ENCODE measurements at regions not wholly inside any gene's neighbourhood (a gene's known extent, or its start where the extent isn't known, plus 50 kb on each side); places are given as distances from the start of the nearest gene placed in this dataset.

GRCh38 chr2:226074391-226074790 lies 674.9 kb downstream of the NYAP2 start:
- TF ChIP-seq TAF1 (IDR thresholded peaks at IDR 0.05; ENCODE audit: borderline replicate concordance, low read depth, low read length) (no peak), POLR2AphosphoS5 (IDR thresholded peaks at IDR 0.05; ENCODE audit: low read depth, low read length) (no peak), POLR2A (IDR thresholded peaks at IDR 0.05; ENCODE audit: low read depth, low read length) (no peak)
- FAIRE-seq (no peak), DNase-seq (ENCODE audit: insufficient read length) (no peak)

DNA sequence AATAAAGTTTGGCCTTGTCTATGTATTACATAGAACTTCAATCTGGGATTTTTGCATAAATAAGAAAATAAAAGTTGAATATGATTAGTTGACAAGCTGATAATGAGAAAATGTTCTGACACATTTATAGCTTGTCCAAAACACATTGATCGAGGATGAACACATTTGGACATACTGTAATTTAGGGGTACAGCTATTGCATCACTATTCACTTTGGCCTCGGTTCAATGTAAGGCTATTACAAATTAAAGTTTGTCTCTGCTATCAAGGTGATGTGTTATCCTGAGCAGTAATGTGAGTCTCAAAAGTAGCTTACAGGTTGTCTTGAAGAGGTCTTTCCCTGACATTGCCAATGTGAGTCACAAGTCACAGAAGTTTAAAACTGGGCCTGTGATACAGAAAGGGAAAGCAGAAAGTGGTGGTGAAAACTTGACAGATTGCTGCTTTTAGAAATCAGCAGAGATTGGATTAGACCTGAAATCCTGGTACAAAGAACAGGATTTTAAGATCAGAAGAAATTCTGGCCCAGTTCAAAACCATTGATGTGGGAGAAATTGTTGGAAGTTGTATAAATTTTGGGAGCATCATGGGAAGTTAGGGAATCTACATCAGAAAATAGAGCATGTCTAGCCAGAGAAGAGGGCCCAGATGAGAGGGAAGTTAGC lies 674.1 kb downstream of the NYAP2 start:
- FAIRE-seq (no peak), DNase-seq (ENCODE audit: insufficient read length) (no peak)
- TF ChIP-seq TAF1 (IDR thresholded peaks at IDR 0.05; ENCODE audit: borderline replicate concordance, low read depth, low read length) (no peak), POLR2AphosphoS5 (IDR thresholded peaks at IDR 0.05; ENCODE audit: low read depth, low read length) (no peak), POLR2A (IDR thresholded peaks at IDR 0.05; ENCODE audit: low read depth, low read length) (no peak)

DNA sequence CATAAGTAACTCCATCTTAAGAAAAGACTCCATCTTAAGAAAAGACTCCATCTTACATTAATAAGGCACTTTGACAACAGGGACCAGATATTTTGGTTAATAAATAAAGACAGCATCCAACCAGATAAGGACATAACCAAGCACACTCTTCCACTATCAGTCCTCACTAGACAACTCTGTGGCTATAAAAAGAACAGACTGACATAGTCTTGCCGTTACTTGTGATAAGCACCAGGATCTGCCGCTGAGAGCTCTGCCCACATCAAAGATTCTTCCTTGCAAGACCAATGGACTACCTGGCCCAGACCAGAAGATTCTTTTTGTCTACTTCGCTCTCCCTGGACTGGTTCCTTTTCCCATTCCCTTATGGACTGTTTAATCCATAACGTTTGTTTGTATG lies 667.4 kb downstream of the NYAP2 start:
- DNase-seq (ENCODE audit: insufficient read length) (no peak), FAIRE-seq (no peak)
- TF ChIP-seq TAF1 (IDR thresholded peaks at IDR 0.05; ENCODE audit: borderline replicate concordance, low read depth, low read length) (no peak), POLR2A (IDR thresholded peaks at IDR 0.05; ENCODE audit: low read depth, low read length) (no peak), POLR2AphosphoS5 (IDR thresholded peaks at IDR 0.05; ENCODE audit: low read depth, low read length) (no peak)

DNA sequence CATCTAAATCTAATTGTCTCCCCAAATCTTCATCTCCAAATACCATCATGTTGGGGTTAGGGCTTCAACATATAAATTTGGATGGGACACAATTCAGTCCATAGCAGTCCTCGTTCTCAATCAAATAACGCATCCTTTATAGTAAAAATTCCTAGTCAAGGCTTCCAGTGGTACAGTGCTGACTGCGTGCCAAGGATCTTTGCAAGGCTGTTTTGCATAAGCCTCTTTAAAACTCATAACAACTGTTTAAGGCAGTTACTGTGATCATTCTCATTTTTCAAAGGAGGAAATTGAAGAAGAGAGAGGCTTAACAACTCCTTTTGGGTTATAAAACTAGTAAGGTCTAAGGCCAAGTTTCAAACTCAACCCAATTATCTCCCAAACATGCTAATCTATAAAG lies 666.9 kb downstream of the NYAP2 start:
- DNase-seq (ENCODE audit: insufficient read length) (no peak), FAIRE-seq (no peak)
- TF ChIP-seq POLR2A (IDR thresholded peaks at IDR 0.05; ENCODE audit: low read depth, low read length) (no peak), POLR2AphosphoS5 (IDR thresholded peaks at IDR 0.05; ENCODE audit: low read depth, low read length) (no peak), TAF1 (IDR thresholded peaks at IDR 0.05; ENCODE audit: borderline replicate concordance, low read depth, low read length) (no peak)

GRCh38 chr2:226064932-226065570 lies 665.5 kb downstream of the NYAP2 start:
- FAIRE-seq (no peak), DNase-seq (ENCODE audit: insufficient read length) (no peak)
- TF ChIP-seq TAF1 (IDR thresholded peaks at IDR 0.05; ENCODE audit: borderline replicate concordance, low read depth, low read length) (no peak), POLR2AphosphoS5 (IDR thresholded peaks at IDR 0.05; ENCODE audit: low read depth, low read length) (no peak), POLR2A (IDR thresholded peaks at IDR 0.05; ENCODE audit: low read depth, low read length) (no peak)

DNA sequence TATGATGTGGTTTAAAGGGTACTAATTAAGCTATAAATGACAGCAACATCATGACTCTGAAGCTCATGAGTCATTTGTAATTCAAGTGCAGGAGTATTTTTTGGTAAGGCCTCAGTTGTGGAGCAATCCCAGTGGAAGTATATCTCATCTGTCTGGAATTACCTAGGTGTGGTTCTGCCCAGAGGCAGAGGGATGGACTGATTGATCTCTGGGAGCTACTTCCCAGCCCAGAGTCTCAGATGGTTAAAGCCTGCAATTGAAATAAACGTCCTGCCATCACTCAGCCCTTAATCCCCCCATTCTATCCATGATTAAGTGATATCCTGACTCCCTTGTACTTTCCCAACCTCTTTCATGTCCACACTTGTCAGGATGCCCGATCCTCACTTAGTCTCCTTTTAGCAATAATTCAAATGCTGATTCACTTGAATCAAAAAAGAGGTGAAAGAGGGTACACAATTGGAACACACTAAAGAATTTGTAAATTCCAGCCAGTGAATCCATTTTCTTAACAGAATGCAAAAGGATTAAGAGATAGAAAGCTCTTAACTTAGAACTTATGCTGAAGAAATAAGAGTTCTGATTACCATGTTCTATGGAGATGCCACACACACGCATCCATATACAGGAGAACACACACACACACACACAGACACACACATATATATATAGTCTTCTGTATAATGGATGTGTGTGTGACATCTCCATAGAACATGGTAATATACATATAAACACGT lies 664.4 kb downstream of the NYAP2 start:
- FAIRE-seq (no peak), DNase-seq (ENCODE audit: insufficient read length) (no peak)
- no peak for TF ChIP-seq POLR2AphosphoS5 (IDR thresholded peaks at IDR 0.05; ENCODE audit: low read depth, low read length)
- TF ChIP-seq TAF1 (IDR thresholded peaks at IDR 0.05; ENCODE audit: borderline replicate concordance, low read depth, low read length), result no peak
- TF ChIP-seq POLR2A (IDR thresholded peaks at IDR 0.05; ENCODE audit: low read depth, low read length), result no peak

DNA sequence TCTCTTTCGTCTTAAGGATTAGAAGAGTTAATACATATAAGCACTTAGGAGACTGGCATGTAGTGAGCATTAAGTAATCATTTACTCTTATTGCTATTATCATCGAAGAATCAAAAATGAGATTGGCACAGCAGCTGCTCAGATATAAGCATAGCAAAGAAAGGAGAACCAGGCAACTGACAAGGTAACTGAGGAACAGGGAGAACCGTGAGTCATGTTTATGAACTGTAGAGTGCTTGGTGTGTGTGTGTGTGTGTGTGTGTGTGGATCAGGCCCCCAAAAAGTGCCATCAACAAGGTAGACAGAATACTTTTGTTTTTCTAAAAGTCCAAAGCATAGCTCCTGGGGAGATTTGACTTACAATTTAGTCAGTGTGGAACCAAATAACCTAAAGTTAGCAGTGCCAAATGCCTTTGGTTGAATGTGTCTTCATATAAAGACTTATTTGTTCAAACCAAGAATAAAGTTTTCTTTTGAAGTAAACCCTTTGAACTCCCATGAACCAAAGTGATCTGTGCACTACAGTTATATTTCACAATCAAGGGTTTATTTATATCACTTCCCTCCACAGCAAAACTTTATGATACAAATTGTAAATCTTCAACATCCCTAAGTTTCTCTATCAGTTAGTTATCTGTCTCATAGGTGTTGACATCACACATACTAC lies 660.6 kb downstream of the NYAP2 start:
- TF ChIP-seq POLR2A (IDR thresholded peaks at IDR 0.05; ENCODE audit: low read depth, low read length) (no peak), POLR2AphosphoS5 (IDR thresholded peaks at IDR 0.05; ENCODE audit: low read depth, low read length) (no peak)
- no peak for DNase-seq (ENCODE audit: insufficient read length)
- FAIRE-seq, result no peak

GRCh38 chr2:226057914-226058313 lies 658.4 kb downstream of the NYAP2 start:
- FAIRE-seq (no peak), DNase-seq (ENCODE audit: insufficient read length) (no peak)
- no peak for TF ChIP-seq TAF1 (IDR thresholded peaks at IDR 0.05; ENCODE audit: borderline replicate concordance, low read depth, low read length)
- TF ChIP-seq POLR2AphosphoS5 (IDR thresholded peaks at IDR 0.05; ENCODE audit: low read depth, low read length), result no peak
- TF ChIP-seq POLR2A (IDR thresholded peaks at IDR 0.05; ENCODE audit: low read depth, low read length), result no peak

- FAIRE-seq (no peak), DNase-seq (ENCODE audit: insufficient read length) (no peak)
- TF ChIP-seq POLR2A (IDR thresholded peaks at IDR 0.05; ENCODE audit: low read depth, low read length) (no peak), POLR2AphosphoS5 (IDR thresholded peaks at IDR 0.05; ENCODE audit: low read depth, low read length) (no peak), TAF1 (IDR thresholded peaks at IDR 0.05; ENCODE audit: borderline replicate concordance, low read depth, low read length) (no peak)
Measured at GRCh38 chr2:226057365-226057764, 657.9 kb downstream of the NYAP2 start.

DNA sequence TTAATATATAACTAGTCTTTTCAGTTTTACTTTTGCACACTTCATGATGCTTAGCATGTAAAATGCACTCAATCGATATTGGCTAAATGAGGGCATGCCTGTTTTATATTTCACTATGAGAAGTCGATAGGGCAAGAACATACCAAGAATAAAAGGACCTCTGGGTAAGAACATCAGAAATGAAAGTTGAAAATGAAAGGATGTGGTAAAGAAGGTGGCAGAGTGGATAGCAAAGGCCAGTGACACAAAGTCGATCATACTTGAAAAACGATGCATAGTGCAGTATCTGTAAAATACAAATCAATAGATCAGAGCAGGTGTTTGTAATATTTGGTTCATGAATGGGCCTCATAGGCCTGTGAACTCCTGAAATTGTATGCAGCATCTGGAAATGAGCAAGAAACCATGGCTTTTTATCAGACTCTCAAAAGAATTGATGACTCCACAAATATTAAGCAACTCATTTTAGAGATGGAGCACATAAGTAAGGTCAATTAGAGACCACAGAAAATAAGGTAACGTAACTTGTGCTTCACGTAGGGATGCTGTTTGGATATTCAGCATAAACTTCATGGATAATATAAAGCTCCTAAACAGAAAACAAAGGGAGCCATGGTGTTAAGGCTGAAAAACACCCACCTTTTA lies 653.4 kb downstream of the NYAP2 start:
- peak; percentile 5 for FAIRE-seq
- DNase-seq (ENCODE audit: insufficient read length), result no peak
- TF ChIP-seq TAF1 (IDR thresholded peaks at IDR 0.05; ENCODE audit: borderline replicate concordance, low read depth, low read length) (no peak), POLR2A (IDR thresholded peaks at IDR 0.05; ENCODE audit: low read depth, low read length) (no peak), POLR2AphosphoS5 (IDR thresholded peaks at IDR 0.05; ENCODE audit: low read depth, low read length) (no peak)

DNA sequence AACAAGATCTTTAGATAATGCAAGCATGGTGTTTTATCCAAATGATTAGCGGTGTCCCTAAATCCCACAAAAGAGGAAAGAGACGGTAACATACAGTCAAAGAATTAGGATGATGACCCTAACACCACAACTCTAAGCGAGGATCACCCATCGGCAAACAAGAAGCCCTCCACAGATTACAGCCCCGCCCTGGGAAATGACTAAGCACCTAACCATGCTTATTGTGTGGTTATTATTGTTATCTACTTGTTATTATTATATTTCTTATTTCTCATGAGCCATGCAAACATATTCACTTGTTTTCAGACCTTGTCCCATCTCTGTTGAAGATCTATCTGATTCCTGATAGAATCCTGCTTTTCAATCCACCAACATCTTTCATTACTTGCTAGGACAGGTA lies 651.3 kb downstream of the NYAP2 start:
- FAIRE-seq (no peak), DNase-seq (ENCODE audit: insufficient read length) (no peak)
- TF ChIP-seq TAF1 (IDR thresholded peaks at IDR 0.05; ENCODE audit: borderline replicate concordance, low read depth, low read length), result no peak
- TF ChIP-seq POLR2A (IDR thresholded peaks at IDR 0.05; ENCODE audit: low read depth, low read length), result no peak
- TF ChIP-seq POLR2AphosphoS5 (IDR thresholded peaks at IDR 0.05; ENCODE audit: low read depth, low read length), result no peak

All from GM12892 (cell line).